C4-2B (cell line): ENCODE measurements at regions not wholly inside any gene's neighbourhood (a gene's known extent, or its start where the extent isn't known, plus 50 kb on each side); places are given as distances from the start of the nearest gene placed in this dataset.

Source experiments
- H3K27ac ChIP-seq: fragments of 450-650 bp; 2 replicates; pipeline ENCODE4 v1.5.1; 2017
- CTCF ChIP-seq: fragments of 450-650 bp; conservative IDR thresholded peaks from 2 replicates; pipeline ENCODE4 v1.5.1; 2017; ENCODE audit warnings: mild to moderate bottlenecking
- ZFX ChIP-seq: fragments of 450-650 bp; IDR thresholded peaks from 2 replicates; pipeline ENCODE4 v1.6.1; 2017

- no peak for TF ChIP-seq ZFX
- TF ChIP-seq CTCF, result no peak
- no peak overlapping the region for H3K27ac ChIP-seq
These were observed 808.9 kb upstream of the RAB6C start for GRCh38 chr2:129170570-129170969.

DNA sequence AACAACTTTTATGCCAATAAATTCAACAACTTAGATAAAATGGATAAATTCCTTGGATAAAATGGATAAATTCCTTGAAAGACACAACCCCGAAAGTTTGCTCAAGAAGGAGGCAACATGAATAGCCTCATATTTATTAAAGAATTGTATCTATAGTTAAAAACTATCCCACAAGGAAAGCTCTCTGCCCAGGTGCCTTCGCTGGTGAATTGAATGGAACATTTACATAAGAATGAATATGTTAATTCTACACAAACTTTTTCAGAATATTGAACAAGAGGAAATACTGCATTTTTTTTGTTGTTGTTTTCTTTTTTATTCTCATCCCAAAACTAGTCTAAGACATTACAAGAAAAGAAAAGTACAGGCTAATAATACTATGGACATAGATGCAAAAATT, 805.3 kb upstream of the RAB6C start:
- no peak for TF ChIP-seq ZFX
- TF ChIP-seq CTCF, result no peak
- no peak overlapping the region for H3K27ac ChIP-seq

- no peak for TF ChIP-seq CTCF
- no peak for TF ChIP-seq ZFX
- H3K27ac ChIP-seq, result no peak overlapping the region
These were observed 804.4 kb upstream of the RAB6C start for GRCh38 chr2:129175051-129175450.

GRCh38 chr2:129176375-129176774, 803.1 kb upstream of the RAB6C start:
- no peak overlapping the region for H3K27ac ChIP-seq
- TF ChIP-seq ZFX (no peak), CTCF (no peak)

- no peak overlapping the region for H3K27ac ChIP-seq
- TF ChIP-seq CTCF, result no peak
- TF ChIP-seq ZFX, result no peak
These were observed 801.1 kb upstream of the RAB6C start for GRCh38 chr2:129178356-129178755.

- no peak overlapping the region for H3K27ac ChIP-seq
- TF ChIP-seq ZFX (no peak), CTCF (no peak)
These were observed 800.3 kb upstream of the RAB6C start for GRCh38 chr2:129179199-129179598.

- H3K27ac ChIP-seq, result no peak overlapping the region
- TF ChIP-seq ZFX (no peak), CTCF (no peak)
These were observed 799.2 kb upstream of the RAB6C start for GRCh38 chr2:129180124-129180716.
